ENCODE measurements at regions not wholly inside any gene's neighbourhood (a gene's known extent, or its start where the extent isn't known, plus 50 kb on each side); places are given as distances from the start of the nearest gene placed in this dataset.
"Not testable (repeated sequence)": the region's sequence is repeated elsewhere in the genome, so short reads cannot be mapped to it uniquely, and the experiment has no call there.

- Mint-ChIP-seq H3K27me3 (ENCODE audit: low read depth) (peaks cover 2% of the 10 kb centered on the region), H3K9me3 (no peaks in the 10 kb centered on the region), H3K27ac (no peak overlapping the region), H3K36me3 (ENCODE audit: low read depth) (no peaks in the 10 kb centered on the region), H3K4me1 (ENCODE audit: low read depth) (peaks cover under 1% of the 10 kb centered on the region), H3K4me3 (no peak overlapping the region)
- no peak for DNase-seq (ENCODE audit: low spot score)
Measured at GRCh38 chr3:8296461-8296860, 205.2 kb upstream of the LMCD1 start.

- Mint-ChIP-seq H3K9me3 (no peaks in the 10 kb centered on the region), H3K27me3 (ENCODE audit: low read depth) (peaks cover 2% of the 10 kb centered on the region), H3K27ac (no peak overlapping the region), H3K4me3 (no peak overlapping the region), H3K4me1 (ENCODE audit: low read depth) (peaks cover 2% of the 10 kb centered on the region), H3K36me3 (ENCODE audit: low read depth) (no peaks in the 10 kb centered on the region)
- no peak for DNase-seq (ENCODE audit: low spot score)
Measured at GRCh38 chr3:8298021-8298954, 203.3 kb upstream of the LMCD1 start.

GRCh38 chr3:8301977-8302735, 199.5 kb upstream of the LMCD1 start:
- DNase-seq (ENCODE audit: low spot score) = no peak
- peaks cover 2% of the 10 kb centered on the region for H3K4me1 Mint-ChIP-seq (ENCODE audit: low read depth)
- no peaks in the 10 kb centered on the region for H3K36me3 Mint-ChIP-seq (ENCODE audit: low read depth)
- H3K27me3 Mint-ChIP-seq (ENCODE audit: low read depth) = peaks cover 2% of the 10 kb centered on the region
- no peaks in the 10 kb centered on the region for H3K9me3 Mint-ChIP-seq
- H3K4me3 Mint-ChIP-seq = no peak overlapping the region
- no peak overlapping the region for H3K27ac Mint-ChIP-seq

- Mint-ChIP-seq H3K4me3 (no peak overlapping the region), H3K36me3 (ENCODE audit: low read depth) (no peaks in the 10 kb centered on the region), H3K9me3 (no peaks in the 10 kb centered on the region), H3K27me3 (ENCODE audit: low read depth) (peaks cover 2% of the 10 kb centered on the region), H3K4me1 (ENCODE audit: low read depth) (peaks cover 2% of the 10 kb centered on the region), H3K27ac (no peak overlapping the region)
- no peak for DNase-seq (ENCODE audit: low spot score)
Measured at GRCh38 chr3:8303466-8303865, 198.2 kb upstream of the LMCD1 start.

GRCh38 chr3:8305371-8305770, 196.3 kb upstream of the LMCD1 start:
- Mint-ChIP-seq H3K27me3 (ENCODE audit: low read depth) (no peaks in the 10 kb centered on the region), H3K4me3 (no peak overlapping the region), H3K36me3 (ENCODE audit: low read depth) (no peaks in the 10 kb centered on the region), H3K4me1 (ENCODE audit: low read depth) (peaks cover 2% of the 10 kb centered on the region), H3K9me3 (no peaks in the 10 kb centered on the region), H3K27ac (no peak overlapping the region)
- DNase-seq (ENCODE audit: low spot score) = no peak

GRCh38 chr3:8307545-8308110, 194.0 kb upstream of the LMCD1 start:
- DNase-seq (ENCODE audit: low spot score) = no peak
- Mint-ChIP-seq H3K36me3 (ENCODE audit: low read depth) (no peaks in the 10 kb centered on the region), H3K4me3 (no peak overlapping the region), H3K27me3 (ENCODE audit: low read depth) (peaks cover 2% of the 10 kb centered on the region), H3K27ac (no peak overlapping the region), H3K9me3 (no peaks in the 10 kb centered on the region), H3K4me1 (ENCODE audit: low read depth) (no peaks in the 10 kb centered on the region)

- no peak overlapping the region for H3K4me3 Mint-ChIP-seq
- H3K4me1 Mint-ChIP-seq (ENCODE audit: low read depth) = no peaks in the 10 kb centered on the region
- DNase-seq (ENCODE audit: low spot score) = no peak
- no peaks in the 10 kb centered on the region for H3K36me3 Mint-ChIP-seq (ENCODE audit: low read depth)
- no peak overlapping the region for H3K27ac Mint-ChIP-seq
- H3K27me3 Mint-ChIP-seq (ENCODE audit: low read depth) = peaks cover 2% of the 10 kb centered on the region
- no peaks in the 10 kb centered on the region for H3K9me3 Mint-ChIP-seq
Measured at GRCh38 chr3:8311321-8311720, 190.3 kb upstream of the LMCD1 start.

- DNase-seq (ENCODE audit: low spot score) = no peak
- H3K27me3 Mint-ChIP-seq (ENCODE audit: low read depth) = peaks cover 2% of the 10 kb centered on the region
- no peak overlapping the region for H3K4me3 Mint-ChIP-seq
- no peak overlapping the region for H3K27ac Mint-ChIP-seq
- no peaks in the 10 kb centered on the region for H3K36me3 Mint-ChIP-seq (ENCODE audit: low read depth)
- no peaks in the 10 kb centered on the region for H3K9me3 Mint-ChIP-seq
- H3K4me1 Mint-ChIP-seq (ENCODE audit: low read depth) = no peaks in the 10 kb centered on the region
Measured at GRCh38 chr3:8312685-8313084, 188.9 kb upstream of the LMCD1 start.

GRCh38 chr3:8313560-8314267, 187.9 kb upstream of the LMCD1 start:
- Mint-ChIP-seq H3K27ac (no peak overlapping the region), H3K4me1 (ENCODE audit: low read depth) (no peaks in the 10 kb centered on the region), H3K27me3 (ENCODE audit: low read depth) (peaks cover 2% of the 10 kb centered on the region), H3K4me3 (no peak overlapping the region), H3K9me3 (no peaks in the 10 kb centered on the region), H3K36me3 (ENCODE audit: low read depth) (no peaks in the 10 kb centered on the region)
- DNase-seq (ENCODE audit: low spot score) = no peak

GRCh38 chr3:8315526-8315925, 186.1 kb upstream of the LMCD1 start:
- not testable (repeated sequence) for H3K4me3 Mint-ChIP-seq; H3K9me3 Mint-ChIP-seq; DNase-seq (ENCODE audit: low spot score); H3K36me3 Mint-ChIP-seq (ENCODE audit: low read depth); H3K4me1 Mint-ChIP-seq (ENCODE audit: low read depth); H3K27me3 Mint-ChIP-seq (ENCODE audit: low read depth); H3K27ac Mint-ChIP-seq

GRCh38 chr3:8317661-8318649, 183.7 kb upstream of the LMCD1 start:
- H3K4me3 Mint-ChIP-seq = no peak overlapping the region
- H3K9me3 Mint-ChIP-seq = no peaks in the 10 kb centered on the region
- no peaks in the 10 kb centered on the region for H3K36me3 Mint-ChIP-seq (ENCODE audit: low read depth)
- H3K4me1 Mint-ChIP-seq (ENCODE audit: low read depth) = no peaks in the 10 kb centered on the region
- H3K27ac Mint-ChIP-seq = no peak overlapping the region
- DNase-seq (ENCODE audit: low spot score) = no peak
- peaks cover 2% of the 10 kb centered on the region for H3K27me3 Mint-ChIP-seq (ENCODE audit: low read depth)

- no peak for DNase-seq (ENCODE audit: low spot score)
- no peak overlapping the region for H3K4me3 Mint-ChIP-seq
- H3K4me1 Mint-ChIP-seq (ENCODE audit: low read depth) = no peaks in the 10 kb centered on the region
- no peak overlapping the region for H3K27ac Mint-ChIP-seq
- no peaks in the 10 kb centered on the region for H3K36me3 Mint-ChIP-seq (ENCODE audit: low read depth)
- H3K27me3 Mint-ChIP-seq (ENCODE audit: low read depth) = peaks cover 4% of the 10 kb centered on the region
- no peaks in the 10 kb centered on the region for H3K9me3 Mint-ChIP-seq
Measured at GRCh38 chr3:8319935-8320634, 181.5 kb upstream of the LMCD1 start.
